ENCODE measurements at regions not wholly inside any gene's neighbourhood (a gene's known extent, or its start where the extent isn't known, plus 50 kb on each side); places are given as distances from the start of the nearest gene placed in this dataset.

DNA sequence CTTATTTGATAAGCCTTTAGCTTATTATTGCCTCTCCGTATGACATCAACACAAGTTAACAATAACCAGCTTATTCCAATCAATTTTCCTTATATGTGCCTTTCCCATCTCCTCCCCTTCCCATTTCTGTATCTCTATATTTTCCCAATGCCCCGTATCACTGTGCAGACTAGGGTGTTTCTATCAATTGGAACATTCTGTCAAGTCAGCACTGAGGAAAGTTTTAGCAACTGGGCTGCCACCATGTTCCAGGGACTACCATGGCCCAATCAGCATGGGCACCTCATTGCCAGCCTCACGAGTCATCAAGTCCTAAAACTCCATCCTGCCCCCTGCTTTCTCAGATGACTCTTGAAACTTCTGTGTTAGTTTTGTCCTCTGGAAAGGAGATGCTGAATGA, 973.1 kb upstream of the CNTN5 start:
- TF ChIP-seq, protein P1, sequence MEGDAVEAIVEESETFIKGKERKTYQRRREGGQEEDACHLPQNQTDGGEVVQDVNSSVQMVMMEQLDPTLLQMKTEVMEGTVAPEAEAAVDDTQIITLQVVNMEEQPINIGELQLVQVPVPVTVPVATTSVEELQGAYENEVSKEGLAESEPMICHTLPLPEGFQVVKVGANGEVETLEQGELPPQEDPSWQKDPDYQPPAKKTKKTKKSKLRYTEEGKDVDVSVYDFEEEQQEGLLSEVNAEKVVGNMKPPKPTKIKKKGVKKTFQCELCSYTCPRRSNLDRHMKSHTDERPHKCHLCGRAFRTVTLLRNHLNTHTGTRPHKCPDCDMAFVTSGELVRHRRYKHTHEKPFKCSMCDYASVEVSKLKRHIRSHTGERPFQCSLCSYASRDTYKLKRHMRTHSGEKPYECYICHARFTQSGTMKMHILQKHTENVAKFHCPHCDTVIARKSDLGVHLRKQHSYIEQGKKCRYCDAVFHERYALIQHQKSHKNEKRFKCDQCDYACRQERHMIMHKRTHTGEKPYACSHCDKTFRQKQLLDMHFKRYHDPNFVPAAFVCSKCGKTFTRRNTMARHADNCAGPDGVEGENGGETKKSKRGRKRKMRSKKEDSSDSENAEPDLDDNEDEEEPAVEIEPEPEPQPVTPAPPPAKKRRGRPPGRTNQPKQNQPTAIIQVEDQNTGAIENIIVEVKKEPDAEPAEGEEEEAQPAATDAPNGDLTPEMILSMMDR (IDR thresholded peaks at IDR 0.05), result no peak
- TF ChIP-seq EZH2 (IDR thresholded peaks at IDR 0.05; ENCODE audit: borderline replicate concordance, insufficient read depth, low read depth, low read length, poor library complexity, severe bottlenecking), result no peak
